ENCODE measurements at regions not wholly inside any gene's neighbourhood (a gene's known extent, or its start where the extent isn't known, plus 50 kb on each side); places are given as distances from the start of the nearest gene placed in this dataset.
"Not testable (repeated sequence)": the region's sequence is repeated elsewhere in the genome, so short reads cannot be mapped to it uniquely, and the experiment has no call there.

- DNase-seq: no peak
These were observed 54.9 kb upstream of the NBPF3 start for GRCh38 chr1:21385022-21385421.

- peak in 2 of 58 donors; percentile 3 for DNase-seq
These were observed 55.3 kb upstream of the NBPF3 start for GRCh38 chr1:21384620-21385019.

DNA sequence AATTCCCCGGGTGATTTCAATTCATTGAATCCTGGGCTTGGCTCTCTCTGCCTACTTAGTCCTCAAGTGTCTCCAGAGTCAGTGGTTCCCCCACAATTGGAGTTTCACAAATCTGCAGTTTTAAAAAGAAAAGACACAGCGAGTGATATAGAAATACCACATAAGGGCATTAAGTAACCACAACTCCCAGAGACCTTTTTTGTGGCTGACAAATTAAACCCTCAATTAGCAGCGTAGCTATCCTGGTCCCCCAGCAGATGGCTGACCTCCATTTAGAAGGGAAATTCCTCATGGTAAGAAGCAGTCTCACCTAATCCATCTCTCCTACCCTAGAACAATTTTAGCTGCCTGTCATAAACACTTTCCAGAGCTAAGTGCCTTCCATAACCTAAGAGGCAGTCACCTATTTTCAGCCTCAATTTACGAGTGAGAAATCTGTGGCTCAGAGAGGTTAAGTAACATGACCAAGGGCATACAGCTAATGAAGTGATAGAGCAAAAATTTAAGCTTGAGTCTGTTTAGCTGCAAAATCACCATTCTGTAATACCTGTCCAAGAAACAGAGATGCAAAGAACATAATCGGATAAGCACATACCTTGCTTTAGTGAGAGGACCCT is 56.0 kb upstream of the NBPF3 start:
- DNase-seq: no peak

DNA sequence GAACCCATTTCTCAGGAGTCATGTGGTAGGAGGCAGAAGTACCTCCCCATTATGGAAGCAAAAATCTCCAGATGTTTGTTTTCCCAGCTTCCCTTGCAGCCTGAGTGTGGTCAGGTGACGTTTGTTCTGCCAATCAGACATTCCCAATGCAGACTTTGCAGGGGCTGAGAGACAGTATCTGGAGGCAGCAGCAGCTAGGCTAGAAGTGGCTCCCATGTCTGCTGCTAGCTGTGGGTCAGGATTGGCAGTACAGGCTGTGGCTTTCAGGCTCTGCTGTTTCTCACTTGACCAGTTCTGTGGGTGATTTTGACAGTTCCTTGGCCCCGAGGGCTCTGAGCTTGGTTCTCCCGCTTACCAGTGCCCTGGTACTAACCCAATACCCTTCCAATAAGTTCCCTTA is 58.6 kb upstream of the NBPF3 start:
- no peak for DNase-seq

- not testable (repeated sequence) for DNase-seq
These were observed 59.8 kb upstream of the NBPF3 start for GRCh38 chr1:21380147-21380546.

GRCh38 chr1:21379571-21379970 is 60.4 kb upstream of the NBPF3 start:
- no peak for DNase-seq

DNA sequence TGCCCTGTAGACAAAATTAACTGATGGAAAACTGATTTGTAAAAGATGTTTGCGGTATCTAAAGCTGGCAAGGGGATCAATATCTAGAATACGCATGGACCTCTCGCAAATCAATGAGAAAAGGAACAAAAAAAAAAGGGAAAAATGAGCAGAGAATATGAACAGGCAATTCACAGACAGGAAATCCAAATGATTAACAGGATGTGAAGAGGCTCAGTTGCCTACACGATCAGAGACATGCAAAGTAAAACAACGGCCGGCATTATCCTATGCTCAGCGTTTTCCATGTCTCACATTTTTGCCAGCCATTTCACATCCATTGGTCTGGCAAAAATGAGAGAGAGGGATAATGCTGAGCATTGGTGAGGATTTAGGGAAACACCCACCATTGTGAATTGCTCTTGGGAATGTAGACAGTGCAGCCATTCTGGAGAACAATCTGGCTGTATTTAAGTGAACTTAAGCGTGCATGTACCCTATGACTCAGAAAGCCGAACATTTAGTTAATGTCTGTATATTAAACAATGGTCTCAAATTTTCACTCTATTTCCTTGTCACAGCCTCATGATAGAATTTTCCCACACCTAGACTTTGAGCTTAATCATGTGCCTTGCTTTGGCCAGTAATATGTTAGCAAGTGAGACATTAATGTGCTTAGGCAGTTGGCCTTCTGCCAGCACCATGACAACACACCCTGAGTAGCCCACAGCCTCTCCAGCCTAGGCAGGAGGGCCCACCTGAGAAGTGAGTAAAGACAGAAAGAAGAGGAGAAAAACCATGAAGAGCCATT is 61.0 kb upstream of the NBPF3 start:
- DNase-seq: no peak

GRCh38 chr1:21372383-21372782 is 67.6 kb upstream of the NBPF3 start:
- DNase-seq: no peak

GRCh38 chr1:21369905-21370304 is 70.0 kb upstream of the NBPF3 start:
- no peak for DNase-seq

DNA sequence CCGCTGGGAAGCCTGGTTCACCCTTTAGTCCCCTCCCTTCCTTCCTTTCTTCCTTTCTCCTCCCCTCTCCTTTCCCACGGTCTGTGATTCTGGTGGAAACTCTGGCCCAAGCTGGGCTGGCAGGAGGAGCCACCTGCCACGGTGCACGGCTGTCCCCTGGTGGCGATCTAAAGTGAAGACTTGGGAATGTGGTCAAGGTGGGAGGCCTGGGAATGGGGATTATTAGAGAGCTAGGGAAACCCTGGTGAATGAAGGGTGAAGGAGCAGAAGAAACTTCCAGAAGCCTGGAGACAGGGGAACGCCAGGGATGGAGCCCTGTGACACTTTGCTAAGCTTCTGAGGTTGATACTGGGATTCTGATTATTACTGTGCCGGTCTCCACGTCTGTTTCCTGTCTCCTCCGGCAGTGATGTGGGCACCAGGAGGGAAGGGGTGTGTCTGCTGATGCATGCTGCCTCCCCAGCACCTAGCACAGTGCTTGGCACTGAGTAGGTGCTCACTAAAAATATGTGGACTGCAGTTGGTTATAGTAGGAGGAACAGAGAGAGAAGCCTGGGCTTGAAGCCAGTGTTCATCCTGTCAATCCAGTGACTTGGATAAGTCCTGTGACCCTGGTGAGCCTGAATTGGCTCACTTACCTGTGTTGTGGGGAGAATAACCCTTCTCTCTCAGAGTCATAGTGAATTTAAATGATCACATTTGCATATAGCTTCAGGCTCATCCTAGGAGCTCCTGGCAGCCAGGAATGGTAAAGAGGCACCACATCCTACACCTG is 71.2 kb upstream of the NBPF3 start:
- DNase-seq: peak in 55 of 58 donors; percentile 21 to 86 (median 58)

DNA sequence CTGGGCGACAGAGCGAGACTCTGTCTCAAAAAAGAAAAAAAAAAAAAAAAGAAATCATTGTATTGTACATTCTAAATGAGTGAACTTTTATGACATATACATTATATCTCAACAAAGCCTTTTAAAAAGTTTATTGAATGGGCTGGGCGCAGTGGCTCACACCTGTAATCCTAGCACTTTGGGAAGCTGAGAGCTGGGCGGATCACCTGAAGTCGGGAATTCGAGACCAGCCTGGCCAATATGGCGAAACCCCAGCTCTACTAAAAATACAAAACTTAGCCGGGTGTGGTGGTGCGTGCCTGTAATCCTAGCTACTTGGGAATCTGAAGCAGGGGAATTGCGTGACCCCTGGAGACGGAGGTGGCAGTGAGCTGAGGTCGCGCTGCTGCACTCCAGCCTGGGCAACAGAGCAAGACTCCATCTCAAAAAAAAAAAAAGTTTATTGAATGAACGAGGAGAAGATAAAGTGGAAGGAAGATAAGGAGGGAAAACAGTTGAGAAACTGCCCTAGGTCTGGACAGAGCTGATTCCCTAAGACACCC is 71.9 kb upstream of the NBPF3 start:
- DNase-seq: not testable (repeated sequence)

- DNase-seq: no peak
These were observed 73.6 kb upstream of the NBPF3 start for GRCh38 chr1:21366288-21366687.

DNA sequence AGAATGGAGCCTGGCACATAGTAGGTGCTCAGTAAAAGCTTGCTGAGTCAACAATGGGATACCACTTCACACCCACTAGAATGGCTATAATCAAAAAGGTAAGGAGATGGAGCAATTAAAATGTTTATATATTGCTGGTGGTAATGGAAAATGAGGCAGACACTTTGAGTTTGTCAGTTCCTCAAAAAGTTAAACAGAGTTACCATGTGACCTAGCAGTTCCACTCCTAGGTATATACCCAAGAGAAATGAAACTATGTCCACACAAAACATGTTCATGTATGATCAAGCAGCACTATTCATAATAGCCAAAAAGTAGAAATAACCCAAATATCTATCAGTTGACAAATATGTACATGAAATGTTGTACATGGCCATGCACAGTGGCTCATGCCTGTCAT is 74.8 kb upstream of the ECE1 start:
- no peak for DNase-seq

DNA sequence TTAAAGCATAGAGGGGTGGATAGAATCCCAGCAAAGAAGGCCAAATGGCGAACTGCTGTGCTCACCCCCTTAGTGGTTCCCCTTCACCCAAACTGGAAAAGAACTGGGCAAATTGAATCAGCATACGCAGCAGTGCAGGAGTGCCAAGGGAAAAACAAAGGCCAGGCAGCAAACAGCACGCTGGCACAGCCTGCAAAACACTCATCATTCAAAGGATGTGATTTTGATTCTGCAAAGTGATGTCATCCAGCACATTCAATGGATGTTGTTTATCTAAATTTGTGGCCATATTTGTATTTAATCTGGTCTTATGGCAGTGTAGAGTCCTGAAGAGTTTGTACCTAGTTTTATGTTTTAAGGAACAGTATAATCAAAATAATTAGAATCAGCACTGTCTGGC is 71.8 kb upstream of the ECE1 start:
- peak in 34 of 58 donors; percentile 16 to 82 (median 41) for DNase-seq

- DNase-seq: peak in 18 of 58 donors; percentile 14 to 57 (median 30)
These were observed 71.2 kb upstream of the ECE1 start for GRCh38 chr1:21361506-21361905.

DNA sequence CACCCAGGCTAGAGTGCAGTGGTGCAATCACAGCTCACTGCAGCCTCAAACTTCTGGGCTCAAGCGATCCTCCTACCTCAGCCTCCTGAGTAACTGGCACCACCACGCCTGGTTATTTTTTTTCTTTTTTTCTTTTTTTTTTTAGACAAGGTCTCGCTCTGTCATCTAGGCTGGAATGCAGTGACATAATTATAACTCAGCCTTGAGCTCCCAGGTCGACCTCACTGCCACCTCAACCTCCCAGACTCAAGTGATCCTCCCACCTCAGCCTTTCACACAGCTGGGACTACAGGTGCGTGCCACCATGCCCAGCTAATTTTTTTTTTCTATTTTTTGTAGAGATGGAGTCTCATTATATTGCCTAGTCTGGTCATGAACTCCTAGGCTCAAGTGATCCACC is 66.9 kb upstream of the ECE1 start:
- DNase-seq: no peak

GRCh38 chr1:21355956-21356355 is 65.7 kb upstream of the ECE1 start:
- no peak for DNase-seq

DNA sequence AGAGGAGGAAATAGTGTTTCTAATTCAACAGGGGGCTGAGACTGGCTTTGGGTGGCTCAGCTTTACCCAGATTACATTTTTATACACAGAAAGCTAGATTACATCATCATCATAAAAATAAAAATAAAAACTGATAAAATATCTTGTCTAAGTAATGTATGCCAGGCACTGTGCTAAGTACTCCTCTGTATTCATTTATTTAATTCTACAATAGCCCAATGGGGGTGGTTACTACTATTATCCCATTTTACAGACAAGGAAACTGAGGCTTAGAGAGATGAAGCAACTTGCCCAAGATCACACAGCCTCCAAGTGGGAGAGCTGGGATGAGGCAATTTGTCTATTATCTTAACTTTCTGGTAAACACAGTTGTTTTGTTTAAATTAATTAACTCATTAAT is 62.3 kb upstream of the ECE1 start:
- no peak for DNase-seq

- DNase-seq: no peak
These were observed 61.6 kb upstream of the ECE1 start for GRCh38 chr1:21351901-21352300.

GRCh38 chr1:21350202-21350885 is 60.1 kb upstream of the ECE1 start:
- no peak for DNase-seq

DNA sequence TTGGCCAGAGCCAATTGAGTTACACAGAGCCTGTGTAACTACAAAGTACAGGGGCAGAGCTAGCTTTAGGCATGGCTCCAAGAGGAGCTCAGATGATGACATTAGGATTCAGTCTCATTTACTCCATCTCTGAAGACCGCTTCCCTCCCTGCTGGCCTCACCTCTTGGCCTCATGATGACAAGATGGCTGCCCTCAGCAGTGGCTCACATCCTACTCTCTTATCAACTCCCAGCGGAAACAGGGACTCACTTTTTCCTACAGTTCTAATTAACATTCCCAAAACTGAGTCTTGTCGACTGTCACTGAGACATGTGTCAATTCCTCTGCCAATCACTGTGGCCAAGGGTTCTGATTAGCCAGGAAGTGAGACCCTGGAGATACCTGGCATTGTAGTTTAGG is 59.4 kb upstream of the ECE1 start:
- DNase-seq: no peak

All from anterior cingulate cortex (tissue), 58 donors.